Skeletal muscle tissue (tissue), 3 donors: ENCODE measurements at regions not wholly inside any gene's neighbourhood (a gene's known extent, or its start where the extent isn't known, plus 50 kb on each side); places are given as distances from the start of the nearest gene placed in this dataset.
"Not testable (repeated sequence)": the region's sequence is repeated elsewhere in the genome, so short reads cannot be mapped to it uniquely, and the experiment has no call there.

Experiments
- H3K27ac ChIP-seq: one replicate; pipeline ENCODE4 v1.7.0; 2013; ENCODE audit warnings: mild to moderate bottlenecking, low read depth, low read length, inconsistent platforms
- H3K27me3 ChIP-seq, 3 donors: one replicate each; pipeline ENCODE4 v1.7.0; 2013; ENCODE audit warnings: low read length in 3 of 3; ENCODE audit not compliant: control insufficient read depth in 3 of 3, insufficient read depth in 3 of 3
- H3K36me3 ChIP-seq, 3 donors: one replicate each; pipeline ENCODE4 v1.7.0; 2013; ENCODE audit warnings: low read length in 3 of 3; ENCODE audit not compliant: control insufficient read depth in 3 of 3, insufficient read depth in 3 of 3
- H3K4me1 ChIP-seq, 3 donors: one replicate each; pipeline ENCODE4 v1.7.0; 2013; ENCODE audit warnings: low read length in 3 of 3, mild to moderate bottlenecking in 3 of 3; ENCODE audit not compliant: control insufficient read depth in 3 of 3, insufficient read depth in 3 of 3
- H3K4me3 ChIP-seq, 3 donors: one replicate each; pipeline ENCODE4 v1.7.0; 2013; ENCODE audit warnings: low read length in 3 of 3
- H3K9ac ChIP-seq, 3 donors: one replicate each; pipeline ENCODE4 v1.7.0; 2013; ENCODE audit warnings: low read length in 3 of 3, mild to moderate bottlenecking in 3 of 3, moderate library complexity in 2 of 3, low read depth in 1 of 3
- H3K9me3 ChIP-seq, 3 donors: one replicate each; pipeline ENCODE4 v1.7.0; 2013; ENCODE audit warnings: low read length in 3 of 3; ENCODE audit not compliant: control insufficient read depth in 3 of 3
- donor health status: Osteomylitis.

DNA sequence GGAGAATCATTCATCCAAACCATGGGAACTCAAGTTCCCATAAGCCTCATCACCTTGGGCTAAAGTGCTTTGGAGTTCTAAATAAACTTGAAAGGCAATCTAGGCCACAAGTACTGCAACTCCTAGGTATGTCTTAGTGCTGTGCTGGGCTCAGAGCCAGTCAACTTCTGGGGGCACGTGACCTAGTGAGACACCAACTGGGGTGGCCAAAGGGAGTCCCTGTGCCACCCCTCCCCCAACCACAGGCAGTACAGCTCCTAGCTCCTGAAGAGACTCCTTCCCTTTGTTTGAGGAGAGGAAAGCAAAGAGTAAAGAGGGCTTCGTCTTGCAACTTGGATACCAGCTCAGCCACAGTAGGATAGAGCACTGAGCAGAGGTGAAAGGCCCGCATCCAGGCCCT lies 154.2 kb upstream of the IL1RAPL2 start:
- Histone ChIP-seq H3K9me3 (no peaks in the 10 kb centered on the region), H3K4me1 (no peaks in the 10 kb centered on the region), H3K27me3 (no peaks in the 10 kb centered on the region), H3K27ac (no peak overlapping the region), H3K9ac (no peak overlapping the region), H3K4me3 (no peak overlapping the region), H3K36me3 (no peaks in the 10 kb centered on the region)

DNA sequence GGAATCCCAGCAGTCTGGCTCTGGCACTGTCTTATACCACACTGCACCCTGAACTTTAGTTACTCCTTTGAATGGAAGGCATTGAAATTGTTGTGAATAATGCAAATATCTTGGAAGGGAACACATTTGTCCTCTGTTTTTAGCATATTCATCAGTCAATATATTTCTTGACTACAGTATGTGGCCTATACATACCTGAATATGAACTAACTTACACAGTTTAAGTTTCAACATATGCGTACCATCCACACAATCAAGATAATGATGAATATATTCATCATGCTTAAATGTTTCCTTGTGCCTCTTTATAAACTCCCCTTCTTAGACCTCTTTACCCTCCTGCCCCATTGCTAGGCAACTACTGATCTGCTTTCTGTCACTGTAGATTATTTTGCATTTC lies 145.7 kb upstream of the ESX1 start:
- peaks cover 0 to 2% (median 0%) of the 10 kb centered on the region in 3 donors for H3K9me3 ChIP-seq
- no peak overlapping the region for H3K9ac ChIP-seq
- H3K4me3 ChIP-seq, result no peak overlapping the region
- H3K27ac ChIP-seq, result no peak overlapping the region
- H3K36me3 ChIP-seq, result no peaks in the 10 kb centered on the region
- no peaks in the 10 kb centered on the region for H3K27me3 ChIP-seq
- H3K4me1 ChIP-seq, result no peaks in the 10 kb centered on the region

DNA sequence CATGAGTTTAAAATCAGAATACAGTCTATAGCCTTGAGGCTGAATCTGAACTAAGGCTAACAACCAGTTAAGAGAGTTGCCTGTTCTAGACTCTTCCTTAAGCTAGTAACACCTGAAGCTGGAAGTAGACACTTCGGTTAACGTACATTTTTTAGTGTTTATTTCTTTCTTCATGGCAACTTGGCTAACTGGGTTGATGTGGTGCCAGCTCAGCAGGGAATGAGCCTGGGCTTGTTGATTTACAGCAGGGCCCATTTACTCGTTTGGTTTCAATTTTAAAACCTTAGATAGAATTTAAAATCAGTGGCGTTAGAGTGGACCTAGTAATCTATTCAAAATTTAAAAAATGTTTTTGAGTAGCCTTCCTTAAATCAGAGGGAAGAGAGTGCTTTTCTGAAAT lies 137.6 kb upstream of the ESX1 start:
- Histone ChIP-seq H3K4me1 (no peaks in the 10 kb centered on the region), H3K9me3 (no peaks in the 10 kb centered on the region), H3K27ac (no peak overlapping the region), H3K27me3 (peaks cover 0 to 4% (median 0%) of the 10 kb centered on the region in 3 donors), H3K36me3 (no peaks in the 10 kb centered on the region), H3K9ac (no peak overlapping the region), H3K4me3 (no peak overlapping the region)

DNA sequence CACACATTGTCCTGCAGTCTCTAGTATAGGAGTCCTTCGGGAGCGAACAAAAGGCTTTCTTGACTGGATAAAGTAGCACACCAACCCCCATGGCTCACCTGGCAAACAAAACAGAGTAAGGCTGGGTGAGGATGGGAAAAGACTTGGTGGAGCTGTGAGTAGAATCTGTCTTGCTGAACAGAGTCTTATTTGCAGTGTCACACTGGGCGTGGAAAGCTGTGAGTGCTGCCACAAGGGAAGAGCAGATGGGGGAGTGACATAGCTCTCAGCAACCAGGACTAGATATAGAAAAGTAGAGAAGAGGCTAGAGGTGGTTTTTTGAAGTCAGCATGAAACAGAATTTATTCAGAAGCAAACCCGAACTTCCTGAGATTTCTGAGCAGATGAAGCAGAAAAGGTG lies 137.2 kb upstream of the ESX1 start:
- Histone ChIP-seq H3K36me3 (no peaks in the 10 kb centered on the region), H3K9ac (no peak overlapping the region), H3K27me3 (peaks cover 0 to 4% (median 0%) of the 10 kb centered on the region in 3 donors), H3K9me3 (no peaks in the 10 kb centered on the region), H3K4me1 (no peaks in the 10 kb centered on the region), H3K4me3 (no peak overlapping the region), H3K27ac (no peak overlapping the region)

DNA sequence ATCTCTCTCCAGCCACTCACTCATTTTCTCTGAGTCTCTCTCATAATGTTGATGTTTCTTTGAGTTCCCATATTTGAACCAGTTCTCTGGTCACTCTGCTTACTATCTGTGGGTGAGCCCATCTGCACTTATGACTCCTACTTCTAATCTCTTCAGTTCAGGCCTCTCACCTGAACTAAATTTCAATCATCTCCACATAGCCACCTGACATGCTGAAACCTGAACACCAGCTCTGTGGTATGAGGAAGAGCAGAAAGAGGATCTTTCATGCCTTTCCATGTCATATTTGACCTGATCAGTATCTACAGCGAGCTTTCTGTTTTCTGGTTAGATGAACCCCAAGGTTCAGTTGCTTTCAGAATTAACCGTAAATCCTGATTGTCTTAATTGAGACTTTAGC lies 122.2 kb upstream of the ESX1 start:
- Histone ChIP-seq H3K27me3 (peaks cover 0 to 9% (median 0%) of the 10 kb centered on the region in 3 donors), H3K27ac (no peak overlapping the region), H3K4me3 (no peak overlapping the region), H3K9me3 (no peaks in the 10 kb centered on the region), H3K4me1 (no peaks in the 10 kb centered on the region), H3K36me3 (no peaks in the 10 kb centered on the region), H3K9ac (no peak overlapping the region)

DNA sequence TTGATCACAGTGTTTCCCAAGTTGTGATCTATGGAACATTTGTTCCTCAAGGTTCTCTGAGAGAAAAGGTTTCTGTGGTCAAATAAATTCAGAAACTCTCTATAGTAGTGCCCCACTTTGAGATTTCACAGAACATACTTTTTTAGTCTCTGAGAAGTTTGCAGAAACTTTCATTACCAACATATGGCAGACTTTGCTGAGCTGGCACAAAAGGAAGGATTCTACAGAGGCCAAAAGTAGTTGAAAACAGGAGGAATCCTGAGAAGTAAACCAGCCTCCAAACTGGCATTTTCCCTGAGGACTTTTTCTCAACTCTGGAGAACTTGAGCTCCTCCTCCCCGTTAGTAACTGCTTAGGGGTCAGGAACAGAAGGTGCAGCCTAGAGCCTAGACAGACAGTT lies 117.8 kb upstream of the ESX1 start:
- no peak overlapping the region for H3K27ac ChIP-seq
- no peaks in the 10 kb centered on the region for H3K4me1 ChIP-seq
- H3K4me3 ChIP-seq, result no peak overlapping the region
- H3K9me3 ChIP-seq, result no peaks in the 10 kb centered on the region
- peaks cover 0 to 10% (median 0%) of the 10 kb centered on the region in 3 donors for H3K27me3 ChIP-seq
- no peaks in the 10 kb centered on the region for H3K36me3 ChIP-seq
- H3K9ac ChIP-seq, result no peak overlapping the region

DNA sequence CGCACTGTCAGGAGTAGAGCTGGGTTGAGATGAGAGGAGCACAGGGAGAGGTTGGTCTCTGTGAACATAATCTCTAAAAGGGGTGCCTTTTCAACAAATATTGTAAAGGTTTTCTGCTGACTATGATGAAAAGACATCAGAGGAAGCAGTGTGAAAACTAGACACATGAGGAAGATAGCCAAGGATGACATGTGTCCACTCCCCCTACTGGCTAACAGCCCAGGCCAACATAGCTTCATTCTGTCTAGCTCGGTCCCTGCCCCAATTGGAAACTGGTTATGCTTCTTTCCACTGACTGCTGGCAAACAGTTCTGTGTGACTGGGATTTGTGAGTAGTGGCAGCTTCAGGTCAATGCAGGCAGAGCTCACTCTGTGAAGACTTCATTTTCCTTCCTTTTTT lies 115.4 kb upstream of the ESX1 start:
- H3K9ac ChIP-seq, result no peak overlapping the region
- no peaks in the 10 kb centered on the region for H3K36me3 ChIP-seq
- peaks cover 0 to 7% (median 0%) of the 10 kb centered on the region in 3 donors for H3K27me3 ChIP-seq
- no peaks in the 10 kb centered on the region for H3K9me3 ChIP-seq
- H3K4me3 ChIP-seq, result no peak overlapping the region
- H3K4me1 ChIP-seq, result no peaks in the 10 kb centered on the region
- H3K27ac ChIP-seq, result no peak overlapping the region

DNA sequence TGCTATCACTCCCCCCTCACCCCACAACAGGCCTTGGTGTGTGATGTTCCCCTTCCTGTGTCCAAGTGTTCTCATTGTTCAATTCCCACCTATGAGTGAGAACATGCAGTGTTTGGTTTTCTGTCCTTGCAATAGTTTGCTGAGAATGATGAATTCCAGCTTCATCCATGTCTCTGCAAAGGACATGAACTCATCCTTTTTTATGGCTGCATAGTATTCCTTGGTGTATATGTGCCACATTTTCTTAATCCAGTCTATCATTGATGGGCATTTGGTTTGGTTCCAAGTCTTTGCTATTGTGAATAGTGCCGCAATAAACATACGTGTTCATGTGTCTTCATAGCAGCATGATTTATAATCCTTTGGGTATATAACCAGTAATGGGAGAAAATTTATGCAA lies 106.0 kb upstream of the ESX1 start:
- not testable (repeated sequence) for H3K4me3 ChIP-seq, H3K4me1 ChIP-seq

DNA sequence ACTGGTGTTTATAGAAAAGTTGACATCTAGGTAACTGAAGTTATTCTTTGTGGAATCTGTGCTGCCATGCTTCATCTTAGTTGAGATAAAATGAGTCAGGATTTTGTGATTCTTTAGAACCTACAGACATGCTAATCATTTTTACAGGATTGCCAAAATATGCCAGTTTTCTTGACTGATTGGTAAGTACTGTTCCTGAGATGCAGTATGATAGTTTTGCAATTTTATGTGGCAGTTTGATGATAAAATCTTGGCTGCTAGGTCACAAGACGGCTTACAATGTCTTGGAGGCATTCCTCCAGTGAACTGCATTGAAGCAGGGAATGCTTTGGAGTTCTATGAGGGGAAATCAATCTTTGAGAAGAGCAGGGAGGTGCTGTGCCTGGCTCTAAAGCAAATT lies 104.4 kb upstream of the ESX1 start:
- H3K27me3 ChIP-seq, result no peaks in the 10 kb centered on the region
- H3K9me3 ChIP-seq, result no peaks in the 10 kb centered on the region
- no peak overlapping the region for H3K4me3 ChIP-seq
- no peaks in the 10 kb centered on the region for H3K4me1 ChIP-seq
- no peak overlapping the region for H3K27ac ChIP-seq
- no peak overlapping the region for H3K9ac ChIP-seq
- no peaks in the 10 kb centered on the region for H3K36me3 ChIP-seq

More for the DNA sequence above, 106.0 kb upstream of the ESX1 start:
- not testable (repeated sequence) for H3K9ac ChIP-seq, H3K27me3 ChIP-seq, H3K36me3 ChIP-seq, H3K27ac ChIP-seq, H3K9me3 ChIP-seq

DNA sequence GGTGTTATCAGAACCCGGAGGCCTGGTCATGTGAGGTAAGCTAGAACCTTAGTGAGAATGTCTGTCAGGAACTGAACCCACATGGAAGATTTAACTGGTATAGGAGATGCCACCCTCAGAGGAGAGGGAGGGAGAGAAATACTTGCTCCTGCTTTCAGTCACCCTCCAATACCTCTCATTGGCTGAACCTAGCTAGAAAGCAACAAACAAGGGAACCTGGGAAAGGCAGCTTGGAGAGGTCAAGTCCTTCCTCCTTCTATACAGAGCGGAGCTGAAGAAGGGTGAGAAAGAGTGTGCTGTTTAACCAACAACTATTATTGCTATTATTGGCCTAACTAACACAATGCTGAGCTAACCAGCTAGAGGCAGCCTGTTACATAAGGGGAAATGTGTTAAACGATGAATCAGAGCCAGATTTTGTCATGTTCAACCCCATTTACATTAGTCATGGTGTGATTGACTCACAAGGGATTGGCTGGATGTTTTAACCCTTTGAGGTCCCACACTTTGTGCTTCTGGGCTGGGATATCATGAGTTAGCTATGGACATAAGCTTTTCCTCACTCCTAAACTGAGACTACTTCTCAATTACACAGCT lies 96.5 kb upstream of the ESX1 start:
- no peaks in the 10 kb centered on the region for H3K4me1 ChIP-seq
- peaks cover 0 to 3% (median 0%) of the 10 kb centered on the region in 3 donors for H3K27me3 ChIP-seq
- H3K9ac ChIP-seq, result no peak overlapping the region
- no peak overlapping the region for H3K27ac ChIP-seq
- H3K9me3 ChIP-seq, result no peaks in the 10 kb centered on the region
- H3K36me3 ChIP-seq, result no peaks in the 10 kb centered on the region
- no peak overlapping the region for H3K4me3 ChIP-seq

DNA sequence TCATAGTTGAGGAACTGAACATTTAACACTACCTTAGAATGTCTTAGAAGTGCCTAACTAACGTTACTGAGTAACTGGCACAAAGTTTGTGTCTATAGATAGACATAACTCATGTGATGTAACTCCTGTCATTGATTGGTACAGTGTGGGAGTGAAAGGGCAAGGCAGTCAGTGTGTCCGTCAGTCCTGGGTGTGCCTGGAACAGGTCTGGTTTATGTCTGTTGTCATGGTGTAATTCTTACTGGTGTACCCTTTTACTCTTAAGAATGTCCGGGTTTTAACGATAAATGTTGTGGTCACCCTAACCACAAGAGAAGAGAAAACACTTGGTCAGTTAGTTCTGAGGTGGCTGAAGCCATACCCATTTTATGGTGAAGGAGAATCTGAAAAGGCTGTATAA lies 93.1 kb upstream of the ESX1 start:
- Histone ChIP-seq H3K27ac (no peak overlapping the region), H3K4me3 (no peak overlapping the region), H3K4me1 (no peaks in the 10 kb centered on the region), H3K9ac (no peak overlapping the region), H3K36me3 (no peaks in the 10 kb centered on the region), H3K27me3 (peaks cover 0 to 3% (median 0%) of the 10 kb centered on the region in 3 donors), H3K9me3 (no peaks in the 10 kb centered on the region)
